ENCODE measurements at regions not wholly inside any gene's neighbourhood (a gene's known extent, or its start where the extent isn't known, plus 50 kb on each side); places are given as distances from the start of the nearest gene placed in this dataset.
"Not testable (repeated sequence)": the region's sequence is repeated elsewhere in the genome, so short reads cannot be mapped to it uniquely, and the experiment has no call there.

DNA sequence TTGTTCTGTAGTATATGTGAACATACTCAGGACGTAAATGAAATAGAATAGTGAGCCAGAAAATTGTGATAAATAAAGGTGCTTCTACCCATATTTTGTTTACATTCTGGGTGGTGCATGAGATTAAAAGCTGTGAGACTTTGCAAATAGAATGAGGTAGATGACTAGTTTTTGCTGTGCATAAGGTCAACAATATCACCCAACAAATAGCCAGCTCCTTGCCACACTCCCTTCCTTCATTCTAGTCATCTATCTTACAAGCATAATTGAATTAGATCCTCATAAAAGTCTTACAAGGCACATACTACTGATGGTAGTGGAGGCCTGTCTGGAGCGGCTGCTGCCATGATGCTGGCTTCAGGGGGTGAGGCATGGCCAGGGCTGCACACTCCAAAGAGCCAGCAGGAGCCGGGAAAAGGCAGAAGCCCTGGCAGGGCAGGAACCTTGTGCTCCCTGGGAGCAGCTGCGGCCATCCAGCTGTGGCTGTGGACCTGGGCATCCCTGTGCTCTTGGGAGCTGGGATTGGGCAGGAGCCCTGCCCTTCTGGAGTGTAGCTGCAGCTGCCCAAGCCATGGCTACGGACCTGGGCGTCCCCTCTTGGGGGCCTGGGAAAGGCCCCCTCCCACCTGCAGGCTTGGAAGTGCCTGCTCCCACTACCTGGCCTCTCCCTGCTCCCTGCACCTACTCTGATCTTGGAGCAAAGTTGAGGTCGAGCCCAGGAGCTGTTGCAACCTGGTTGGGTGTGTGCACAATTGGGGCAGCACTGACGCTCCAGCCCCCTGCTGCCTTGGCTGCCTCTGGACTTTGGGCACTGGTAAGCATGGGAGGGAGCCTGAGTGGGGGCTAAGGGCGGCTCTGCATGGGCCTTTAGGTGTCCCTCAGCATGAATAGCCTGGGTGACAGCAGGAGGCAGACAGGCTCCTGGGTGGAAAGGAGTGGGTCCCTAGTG is 112.8 kb downstream of the DACT1 start:
- no peak overlapping the region for H3K27ac ChIP-seq

DNA sequence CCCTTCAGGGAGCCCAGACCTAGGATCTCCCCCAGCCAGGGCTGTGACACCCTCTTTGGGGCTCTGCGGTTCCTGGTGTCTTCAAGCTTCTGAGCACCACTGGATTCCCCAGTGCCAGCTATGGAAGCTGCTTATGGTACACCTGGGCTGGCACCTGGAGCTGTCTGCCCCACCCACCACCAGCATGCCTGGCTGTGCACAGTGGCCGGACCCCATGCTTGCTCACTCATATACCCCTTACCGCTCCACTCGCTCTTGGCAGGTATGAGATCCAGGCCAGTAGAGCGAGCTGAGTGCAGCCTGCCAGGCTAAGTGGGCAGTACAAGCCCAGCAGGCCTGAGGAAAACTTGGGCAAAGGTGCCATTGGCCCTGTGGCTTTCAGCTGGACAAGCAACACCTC is 114.0 kb downstream of the DACT1 start:
- H3K27ac ChIP-seq: peak overlapping the region in 8 of 21 experiments; percentile 4 to 73 (median 45)
- no peak overlapping the region for H3K4me3 ChIP-seq

More for the DNA sequence above, 112.8 kb downstream of the DACT1 start:
- H3K4me3 ChIP-seq: no peak overlapping the region

DNA sequence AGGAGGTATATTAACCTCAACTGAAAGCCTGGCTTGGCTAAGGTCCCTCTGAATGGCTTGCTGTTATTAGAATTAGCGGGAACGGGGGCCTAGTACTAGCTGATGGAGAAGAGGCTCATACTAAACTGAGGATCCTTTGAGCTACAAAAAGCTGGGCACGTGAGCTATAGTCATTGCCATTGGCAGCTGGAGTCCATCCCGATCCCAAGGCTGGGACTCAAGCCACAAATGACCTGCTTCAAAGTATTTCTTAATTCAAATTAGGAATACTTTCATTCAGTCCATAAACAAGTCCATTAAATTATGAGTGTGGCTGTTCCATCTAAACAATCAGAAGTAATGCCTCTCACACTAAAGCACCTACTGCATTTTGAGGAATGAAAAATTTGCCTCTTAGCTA is 114.5 kb downstream of the DACT1 start:
- Histone ChIP-seq H3K4me3 (no peak overlapping the region), H3K27ac (peak overlapping the region in 14 of 21 experiments; percentile 12 to 73 (median 45))

DNA sequence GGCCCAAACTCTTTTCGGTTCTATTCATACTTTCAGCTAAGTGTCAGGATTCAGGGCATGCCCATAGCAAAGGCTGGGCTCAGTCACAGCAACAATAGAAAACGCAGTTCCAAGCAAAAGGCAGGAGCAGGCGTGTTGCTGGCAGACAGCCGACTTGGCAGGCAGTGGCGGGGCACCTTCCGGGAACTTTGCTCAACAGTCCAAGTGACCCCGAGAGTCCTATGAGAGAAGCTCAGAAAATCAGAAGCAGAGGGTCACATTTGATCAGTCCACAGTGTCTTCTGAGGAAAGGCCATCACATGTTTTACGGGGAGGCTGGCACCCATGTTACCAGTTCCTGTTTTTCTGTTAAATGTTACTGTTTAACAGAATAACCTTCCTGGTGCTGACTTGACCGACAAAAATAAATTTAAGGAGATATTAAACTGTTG is 115.0 kb downstream of the DACT1 start:
- H3K27ac ChIP-seq: peak overlapping the region in 14 of 21 experiments; percentile 14 to 73 (median 45)
- no peak overlapping the region for H3K4me3 ChIP-seq

DNA sequence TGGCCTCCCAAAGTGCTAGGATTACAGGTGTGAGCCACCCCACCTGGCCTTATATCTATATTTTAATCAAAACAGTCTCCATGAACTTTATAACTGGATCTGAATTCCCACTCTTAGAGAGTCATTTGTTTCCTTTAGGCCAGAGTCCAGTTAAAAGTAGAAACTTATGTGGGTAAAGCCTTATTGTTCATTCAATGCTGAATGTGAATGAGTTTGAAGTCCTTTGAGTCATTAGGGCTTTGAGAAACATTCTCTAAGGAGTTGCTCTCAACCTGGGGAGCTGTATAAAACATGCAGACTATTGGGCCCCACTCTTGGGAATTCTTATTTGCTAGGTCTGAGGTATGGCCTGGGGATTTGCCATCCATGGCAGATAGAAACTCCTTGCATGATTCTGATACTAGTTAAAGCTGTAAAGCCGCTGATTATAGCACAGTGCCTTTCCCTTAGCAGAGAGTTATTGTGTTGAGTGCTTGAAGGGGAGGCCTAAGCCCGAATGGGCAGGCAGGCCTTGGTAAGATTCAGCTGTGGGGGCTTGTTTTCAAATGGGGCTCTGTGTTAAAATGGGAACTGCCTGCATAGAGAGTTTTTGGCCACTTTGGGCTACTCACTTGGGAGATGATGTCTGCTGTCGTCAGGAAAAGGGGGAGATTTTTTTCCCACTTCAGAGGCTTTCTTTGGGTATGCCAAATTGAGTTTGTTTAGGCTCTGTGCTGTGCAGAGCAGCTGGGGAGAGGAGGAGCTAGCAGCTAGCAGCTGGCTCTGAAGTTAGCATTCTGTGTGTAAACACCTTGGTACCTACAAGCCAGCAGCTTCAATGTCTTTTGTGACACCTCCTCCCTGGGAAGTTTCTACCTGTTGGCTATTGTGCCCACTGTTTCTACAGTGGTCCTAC is 117.5 kb downstream of the DACT1 start:
- H3K4me3 ChIP-seq: no peak overlapping the region

DNA sequence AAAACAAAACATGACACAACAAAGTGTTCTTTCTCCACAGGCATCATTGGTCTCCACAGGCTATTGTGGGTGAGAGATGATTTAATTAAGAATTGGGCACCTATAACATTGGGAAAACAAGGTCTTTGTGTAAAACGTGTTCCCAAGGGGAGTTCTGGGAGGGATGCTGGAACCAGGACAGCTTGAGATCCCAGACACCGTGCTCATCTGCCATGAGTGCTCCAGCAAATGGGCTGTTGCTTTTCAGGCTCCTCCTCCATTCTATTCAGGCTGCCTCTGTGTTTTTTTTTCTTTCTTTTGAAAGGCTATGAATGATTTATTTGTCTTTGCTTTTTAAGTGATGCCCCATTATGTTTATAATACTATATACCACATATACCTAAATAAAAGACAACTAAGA is 122.4 kb downstream of the DACT1 start:
- Histone ChIP-seq H3K4me3 (no peak overlapping the region), H3K27ac (no peak overlapping the region)

More for the DNA sequence above, 117.5 kb downstream of the DACT1 start:
- H3K27ac ChIP-seq: peak overlapping the region in 1 of 21 experiments; percentile 3

DNA sequence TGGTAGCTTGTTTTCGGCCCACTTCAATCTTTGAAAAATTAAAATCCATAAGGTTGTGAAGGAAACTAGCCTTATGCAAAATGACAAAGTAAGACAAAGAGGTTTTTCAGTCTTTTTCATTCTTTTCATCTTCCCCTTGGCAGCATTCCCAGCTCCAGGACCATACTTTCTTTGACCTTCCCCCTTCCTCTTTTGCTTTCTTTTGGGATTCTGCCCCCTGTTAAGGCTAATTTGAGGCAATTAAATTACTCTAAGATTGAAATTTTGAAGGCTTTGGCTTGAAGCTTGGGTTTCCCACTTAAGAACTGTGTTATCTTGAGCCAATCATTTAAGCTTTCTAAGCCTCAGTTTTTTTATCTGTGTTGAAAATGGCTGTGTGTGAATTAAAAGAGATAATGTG is 124.9 kb downstream of the DACT1 start:
- H3K27ac ChIP-seq: no peak overlapping the region
- H3K4me3 ChIP-seq: no peak overlapping the region

DNA sequence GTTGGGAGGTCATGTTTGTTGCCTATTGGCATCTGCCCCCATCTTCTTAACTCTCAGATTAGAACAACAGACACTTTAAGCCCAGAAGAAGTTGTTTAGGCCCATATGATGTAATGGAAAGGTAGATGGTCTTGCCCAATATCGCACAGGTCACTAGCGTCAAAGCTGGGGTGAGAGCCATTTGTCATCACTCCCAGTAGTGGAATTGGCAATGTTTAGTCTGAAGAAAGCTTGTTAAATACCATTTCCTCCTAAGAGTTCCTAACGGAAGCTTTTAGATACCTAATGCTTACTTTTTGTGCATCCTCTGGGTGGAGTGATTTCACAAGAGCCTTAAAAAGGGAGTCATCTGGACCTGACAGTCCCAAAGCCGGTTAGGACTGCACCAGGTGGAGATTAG is 125.4 kb downstream of the DACT1 start:
- Histone ChIP-seq H3K27ac (no peak overlapping the region), H3K4me3 (no peak overlapping the region)

DNA sequence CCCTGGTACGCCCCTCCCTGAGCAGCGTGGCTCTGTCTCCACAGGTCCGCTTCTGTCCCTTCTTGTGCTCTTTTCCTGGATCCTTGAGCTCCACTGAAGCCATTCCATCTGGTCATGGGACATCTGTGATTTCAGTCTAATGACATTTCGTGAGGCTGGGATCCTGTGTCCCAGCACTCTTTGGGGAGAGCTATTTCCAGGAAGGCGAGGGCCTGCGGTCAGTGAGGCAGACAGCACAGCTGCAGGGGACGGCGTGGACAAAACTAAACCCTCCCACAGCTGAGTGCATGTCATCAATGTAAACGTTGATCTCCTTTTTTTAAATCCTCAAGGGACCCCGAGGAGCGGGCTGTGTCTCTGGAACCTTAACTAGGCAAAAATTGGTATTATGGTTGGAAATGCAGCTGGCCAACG is 127.7 kb downstream of the DACT1 start:
- Histone ChIP-seq H3K27ac (no peak overlapping the region), H3K4me3 (no peak overlapping the region)

DNA sequence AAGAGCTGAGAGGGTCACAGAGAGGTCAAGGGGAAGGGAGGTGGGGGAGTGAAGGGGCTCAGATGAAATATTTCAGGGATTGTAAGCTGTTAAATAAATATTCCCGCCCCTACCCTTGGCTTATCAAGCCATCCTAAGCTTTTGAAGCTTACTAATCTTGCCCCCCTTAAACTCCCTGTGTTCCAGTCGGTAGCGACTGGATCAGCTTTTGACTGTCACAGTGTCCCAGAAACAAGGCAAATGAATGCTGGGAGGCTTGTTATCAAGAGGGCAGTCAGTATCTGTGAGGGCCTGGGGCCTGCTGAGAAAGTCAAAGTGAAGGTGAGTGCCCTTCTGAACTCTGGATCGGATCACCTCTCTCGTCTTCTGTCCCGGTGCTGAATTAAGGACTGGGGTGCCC is 128.1 kb downstream of the DACT1 start:
- Histone ChIP-seq H3K27ac (peak overlapping the region in 1 of 21 experiments; percentile 34), H3K4me3 (no peak overlapping the region)

DNA sequence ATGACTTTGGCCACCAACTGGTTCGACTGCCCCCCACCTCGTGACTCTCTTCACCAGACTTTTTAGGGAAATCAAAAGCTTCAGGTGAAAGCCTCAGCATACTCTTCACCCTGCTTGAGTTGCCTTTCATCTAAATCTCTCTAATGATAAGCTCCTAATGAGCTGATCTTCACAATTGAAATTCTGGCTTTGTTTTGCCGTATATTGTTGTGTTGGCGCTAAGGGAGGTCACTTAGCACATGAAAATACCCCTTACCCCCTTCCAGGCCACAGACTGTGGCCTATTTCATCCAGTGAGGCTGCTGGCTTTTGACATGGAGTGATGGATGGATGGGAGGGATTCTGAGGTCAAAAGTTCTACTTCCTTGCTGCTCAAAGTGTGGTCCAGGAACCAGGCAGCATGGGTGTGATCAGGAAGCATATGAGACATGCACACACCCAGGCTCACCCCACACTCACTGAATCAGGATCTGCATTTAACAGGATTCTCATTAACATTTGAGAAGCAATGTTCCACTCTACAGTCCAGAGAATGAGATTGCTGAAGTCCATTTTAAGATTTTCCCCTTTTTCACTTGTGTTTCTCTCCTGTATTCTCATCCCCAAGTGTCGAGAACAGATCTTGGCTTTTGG is 131.4 kb downstream of the DACT1 start:
- Histone ChIP-seq H3K4me3 (no peak overlapping the region), H3K27ac (no peak overlapping the region)

DNA sequence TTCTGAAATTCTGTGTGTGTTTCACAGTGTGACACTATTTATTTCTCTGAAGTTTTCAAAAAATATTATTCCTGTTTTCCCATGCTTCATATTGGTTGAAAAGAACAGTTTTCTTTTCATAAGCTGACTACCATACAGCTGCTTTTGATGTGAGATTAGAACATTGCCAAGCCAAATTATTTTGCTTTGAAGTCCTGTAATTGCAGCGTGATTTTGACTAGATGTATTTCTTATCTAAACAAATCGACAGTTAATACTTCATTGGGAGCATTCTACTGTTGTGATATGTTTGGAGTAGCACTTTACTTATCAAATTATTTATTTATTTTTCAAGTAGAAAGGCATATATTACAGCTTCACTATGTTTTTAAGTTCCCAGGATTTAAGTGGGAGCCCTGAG is 132.0 kb downstream of the DACT1 start:
- Histone ChIP-seq H3K27ac (no peak overlapping the region), H3K4me3 (no peak overlapping the region)

DNA sequence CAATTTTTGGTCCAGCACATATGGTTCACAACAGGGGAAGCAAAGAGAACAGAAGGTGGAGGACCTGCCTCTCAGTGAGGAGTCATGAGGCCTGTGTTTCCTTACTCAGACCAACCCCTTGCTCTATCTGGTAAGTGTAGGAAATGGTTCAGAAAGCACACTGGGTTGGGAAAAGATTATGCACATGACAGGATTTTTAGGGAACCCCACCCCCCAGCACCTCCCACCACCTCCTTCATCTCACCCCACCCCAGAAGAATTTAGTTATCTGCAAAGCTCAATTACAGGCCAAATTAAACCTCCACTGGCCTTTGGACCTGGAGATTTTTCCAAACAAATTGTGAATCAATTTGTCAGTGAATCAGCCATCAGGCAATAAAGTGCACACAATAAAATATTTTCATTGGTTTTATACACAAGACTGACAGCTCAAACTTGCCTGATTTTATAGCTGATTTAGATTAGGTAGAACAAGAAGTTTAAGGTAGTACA is 132.8 kb downstream of the DACT1 start:
- H3K27ac ChIP-seq: no peak overlapping the region

DNA sequence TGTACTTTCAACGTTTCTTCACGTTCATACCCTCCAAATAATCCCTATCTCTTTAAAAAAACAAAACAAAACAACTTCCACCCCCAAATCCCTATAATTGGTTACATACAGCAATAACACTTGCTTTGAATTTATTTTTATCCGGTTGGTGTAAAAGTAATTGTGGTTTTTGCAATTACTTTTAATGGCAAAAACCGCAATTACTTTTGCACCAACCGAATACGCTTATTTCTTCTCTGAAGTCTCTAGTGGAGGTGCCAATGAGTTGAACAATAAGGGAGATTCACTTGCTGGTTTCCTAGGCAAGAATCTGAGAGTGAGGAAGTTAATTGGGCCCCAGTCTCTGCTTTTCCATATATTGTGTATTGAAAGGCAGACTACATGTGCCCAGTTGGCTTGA is 133.3 kb downstream of the DACT1 start:
- H3K4me3 ChIP-seq: no peak overlapping the region
- H3K27ac ChIP-seq: no peak overlapping the region

More for the DNA sequence above, 132.8 kb downstream of the DACT1 start:
- H3K4me3 ChIP-seq: no peak overlapping the region

DNA sequence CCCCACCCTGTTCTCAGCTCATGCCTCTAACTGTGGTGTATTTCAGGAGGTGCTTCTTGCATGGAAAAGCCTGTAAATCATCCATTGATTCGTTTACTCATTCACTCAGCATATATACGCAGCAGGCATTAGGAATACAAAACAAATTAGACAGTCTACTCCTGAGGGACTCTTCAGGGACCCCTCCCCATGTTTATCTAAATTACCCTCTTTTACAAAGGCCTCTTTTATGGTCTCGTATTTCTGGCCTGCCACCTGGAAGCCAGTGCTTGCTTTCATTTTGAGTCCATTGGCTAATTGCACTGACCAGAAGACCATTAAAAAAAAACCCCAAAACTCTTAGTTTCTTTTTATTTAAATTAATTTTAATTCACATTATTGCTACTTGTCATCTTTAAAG is 134.4 kb downstream of the DACT1 start:
- no peak overlapping the region for H3K4me3 ChIP-seq

DNA sequence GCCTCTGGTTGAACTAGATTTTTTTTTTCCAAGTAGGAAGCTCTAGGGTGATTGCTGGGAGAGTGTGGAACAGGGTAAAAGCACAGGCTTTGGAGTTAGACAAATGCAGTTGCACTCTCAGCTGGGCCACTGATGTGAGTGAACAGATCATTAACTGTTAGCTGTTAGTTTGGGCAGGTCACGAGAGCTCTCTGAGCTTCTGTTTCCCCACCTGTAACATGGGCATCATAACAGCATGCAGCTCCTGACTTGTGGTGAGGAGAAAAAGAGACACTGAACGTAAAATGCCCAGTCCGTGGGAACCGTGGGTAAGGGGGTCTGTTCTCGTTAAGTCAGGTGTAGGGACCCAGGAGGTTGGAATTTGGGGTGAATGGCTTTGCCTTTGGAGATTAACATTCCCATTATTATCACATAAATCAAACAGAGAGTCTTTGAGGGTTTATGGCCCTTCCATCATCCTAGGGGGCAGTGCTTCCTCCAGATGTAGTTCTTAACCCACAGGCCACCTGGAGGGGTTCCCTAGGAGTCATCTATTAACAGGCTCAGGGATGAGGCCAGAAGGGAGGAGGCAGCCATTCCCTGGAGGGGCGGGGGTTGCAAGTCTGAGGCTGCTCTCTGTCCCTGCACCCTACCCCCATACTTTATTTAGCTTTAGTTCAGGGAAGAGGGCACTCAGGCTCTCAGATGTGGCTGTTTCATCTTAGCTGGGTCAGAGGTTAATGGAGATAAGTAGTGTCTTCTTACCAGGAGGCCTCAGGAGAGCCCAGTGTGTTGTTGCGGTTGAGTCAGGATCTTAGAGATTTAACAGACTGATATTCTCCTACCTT is 135.2 kb downstream of the DACT1 start:
- H3K4me3 ChIP-seq: no peak overlapping the region
- no peak overlapping the region for H3K27ac ChIP-seq

More for the DNA sequence above, 134.4 kb downstream of the DACT1 start:
- H3K27ac ChIP-seq: no peak overlapping the region

DNA sequence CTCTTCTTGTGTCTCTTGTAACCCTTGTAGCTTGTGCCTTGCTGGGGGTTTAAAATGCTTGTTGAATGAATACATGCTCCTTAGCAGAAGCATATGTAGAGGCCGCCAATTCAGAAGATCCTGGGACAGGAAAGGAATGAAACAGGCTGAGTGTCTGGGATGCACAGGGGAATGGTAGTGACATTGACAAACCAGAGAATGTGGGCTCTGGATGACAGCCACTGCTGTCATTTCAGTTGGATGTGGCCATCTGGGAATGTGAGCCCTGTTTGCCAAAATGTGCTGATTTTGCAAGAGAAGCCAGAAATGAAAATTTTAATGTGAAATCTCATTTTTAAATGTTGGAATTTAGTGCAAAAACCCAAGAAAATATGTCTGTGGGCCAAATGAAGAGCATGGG is 136.8 kb downstream of the DACT1 start:
- Histone ChIP-seq H3K4me3 (no peak overlapping the region), H3K27ac (no peak overlapping the region)

DNA sequence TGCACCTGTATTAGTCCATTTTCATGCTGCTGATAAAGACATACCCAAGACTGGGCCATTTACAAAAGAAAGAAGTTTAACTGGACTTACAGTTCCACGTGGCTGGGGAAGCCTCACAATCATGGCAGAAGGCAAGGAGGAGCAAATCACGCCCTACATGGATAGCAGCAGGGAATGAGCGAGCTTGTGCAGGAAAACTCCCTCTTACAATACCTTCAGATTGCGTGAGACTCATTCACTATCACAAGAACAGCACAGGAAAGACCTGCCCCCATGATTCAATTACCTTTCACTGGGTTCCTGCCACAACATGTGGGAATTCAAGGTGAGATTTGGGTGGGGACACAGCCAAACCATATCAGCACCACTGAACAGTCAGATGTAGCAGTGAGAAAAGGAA is 137.4 kb downstream of the DACT1 start:
- H3K4me3 ChIP-seq, H3K27ac ChIP-seq: not testable (repeated sequence)

DNA sequence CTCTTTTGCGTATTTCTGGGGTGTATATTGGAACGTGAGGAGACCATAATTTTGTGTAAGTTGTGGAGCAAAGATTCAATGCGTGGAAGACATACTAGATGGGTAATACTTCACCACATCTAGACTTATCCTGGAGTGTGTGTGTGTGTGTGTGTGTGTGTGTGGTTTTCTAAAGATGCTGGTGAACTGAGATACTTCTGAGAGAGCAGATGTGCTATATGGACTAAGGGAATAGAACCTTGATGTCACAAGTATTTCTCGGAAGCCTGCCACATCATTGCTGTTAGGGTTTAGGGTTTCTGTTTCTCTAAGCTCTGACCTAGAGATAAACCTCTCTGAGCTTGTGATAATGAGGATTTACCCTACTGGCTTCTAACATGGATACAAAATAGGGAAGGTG is 138.8 kb downstream of the DACT1 start:
- Histone ChIP-seq H3K4me3 (no peak overlapping the region), H3K27ac (no peak overlapping the region)
